A549 (cell line): ENCODE measurements at regions not wholly inside any gene's neighbourhood (a gene's known extent, or its start where the extent isn't known, plus 50 kb on each side); places are given as distances from the start of the nearest gene placed in this dataset.
A peak's percentile ranks its signal among the peaks of the same experiment; 100 is the strongest.

Experiments
- ATAC-seq, 2 experiments: fragments of 200-7000 bp in 1 of 2; fragments of >200 bp in 1 of 2; cut with Nextera tagmentation in 1 of 2; cut with Tn5 transposase in 1 of 2; 3 replicates each; pipeline versions ENCODE4 v1.8.0 to v1.9.1; 2018 to 2020; ENCODE audit warnings: mild to moderate bottlenecking in 1 of 2, moderate library complexity in 1 of 2
- CTCF ChIA-PET: fragments of 300-600 bp; sonication (Branson Sonifier 250); formaldehyde crosslinking; extraction: SDS; loops from one replicate; lab custom pipeline; 2021; ENCODE audit warnings: antibody characterized with exemption, inconsistent platforms; lab: Yijun Ruan, JAX
- POLR2A ChIA-PET: fragments of 350-600 bp; formaldehyde crosslinking; extraction: SDS; loops from one replicate; lab custom pipeline; 2021; ENCODE audit warnings: antibody characterized with exemption, inconsistent platforms; lab: Yijun Ruan, JAX
- DNase-seq, 2 experiments: peaks; one replicate each; pipeline versions ENCODE4 v3.0.0 to v3.0.0-alpha.2; 2011 to 2016; ENCODE audit warnings: low read depth in 1 of 2, low spot score in 1 of 2
- FAIRE-seq: peaks from 2 replicates; lab custom pipeline; 2011; peaks lifted over from hg19 to GRCh38; lab: Jason Lieb, UNC
- H3K27ac ChIP-seq, 2 experiments: fragments of >200 bp; sonication (Bioruptor Twin); formaldehyde crosslinking; 3 replicates each; pipeline ENCODE4 v1.5.1; 2016 to 2017
- H3K4me1 ChIP-seq: fragments of >200 bp; sonication (Bioruptor Twin); formaldehyde crosslinking; 3 replicates; pipeline ENCODE4 v1.6.1; 2016
- H3K4me2 ChIP-seq: fragments of >200 bp; sonication (Bioruptor Twin); formaldehyde crosslinking; 3 replicates; pipeline ENCODE4 v1.6.1; 2016
- H3K4me3 ChIP-seq: fragments of >200 bp; sonication (Bioruptor Twin); formaldehyde crosslinking; 3 replicates; pipeline ENCODE4 v1.5.1; 2016
- H3K9me3 ChIP-seq: fragments of >200 bp; sonication (Bioruptor Twin); formaldehyde crosslinking; 3 replicates; pipeline ENCODE4 v1.6.1; 2016
- BHLHE40 ChIP-seq: IDR thresholded peaks from 2 replicates; pipeline ENCODE4 v1.6.1; 2012; ENCODE audit warnings: low read depth, low read length, inconsistent platforms
- CBX2 ChIP-seq: fragments of 200-600 bp; sonication (generic); IDR thresholded peaks from 2 replicates; pipeline ENCODE4 v1.6.1; 2016; ENCODE audit warnings: low read depth, mild to moderate bottlenecking, borderline replicate concordance
- CEBPB ChIP-seq, 2 experiments: fragments of >200 bp in 1 of 2; sonication (Bioruptor Twin) in 1 of 2; formaldehyde crosslinking in 1 of 2; IDR thresholded peaks; 2 replicates each; pipeline ENCODE4 v1.6.1; 2012 to 2016
- EP300 ChIP-seq, 2 experiments: fragments of >200 bp; sonication (Bioruptor Twin); formaldehyde crosslinking; IDR thresholded peaks; 2 replicates in 1 of 2; 3 replicates in 1 of 2; pipeline ENCODE4 v1.6.1; 2016 to 2017
- ESRRA ChIP-seq: fragments of 150-350 bp; IDR thresholded peaks from 2 replicates; pipeline ENCODE4 v1.6.1; 2014; ENCODE audit warnings: mild to moderate bottlenecking, low read length, borderline replicate concordance
- FOSB ChIP-seq: fragments of 250-450 bp; sonication (Bioruptor Pico); IDR thresholded peaks from 2 replicates; pipeline ENCODE4 v1.5.0; 2020; ENCODE audit warnings: mild to moderate bottlenecking, moderate library complexity
- HEYL ChIP-seq: fragments of 250-450 bp; sonication (Bioruptor Pico); IDR thresholded peaks from 2 replicates; pipeline ENCODE4 v1.8.0; 2021; ENCODE audit warnings: mild to moderate bottlenecking, moderate library complexity
- HOXB13 ChIP-seq: fragments of 250-450 bp; sonication (Bioruptor Pico); IDR thresholded peaks from 2 replicates; pipeline ENCODE4 v1.5.0; 2020; ENCODE audit warnings: low read depth, mild to moderate bottlenecking, moderate library complexity
- MAFK ChIP-seq: fragments of 450-650 bp; IDR thresholded peaks from 2 replicates; pipeline ENCODE4 v1.6.1; 2014; ENCODE audit not compliant: partially characterized antibody
- MYC ChIP-seq: IDR thresholded peaks from 2 replicates; pipeline ENCODE4 v1.6.1; 2012; ENCODE audit warnings: mild to moderate bottlenecking, inconsistent platforms, low read length, improper control_type of control experiment, borderline replicate concordance
- NFE2L2 ChIP-seq: fragments of 150-350 bp; conservative IDR thresholded peaks from 2 replicates; pipeline ENCODE4 v1.6.1; 2014; ENCODE audit warnings: low read length
- NR3C1 ChIP-seq: fragments of >200 bp; sonication (Bioruptor Twin); formaldehyde crosslinking; IDR thresholded peaks from 3 replicates; pipeline ENCODE4 v1.6.1; 2017
- RARB ChIP-seq: fragments of 250-450 bp; sonication (Bioruptor Pico); IDR thresholded peaks from 2 replicates; pipeline ENCODE4 v1.8.0; 2021; ENCODE audit warnings: mild to moderate bottlenecking, moderate library complexity
- RNF2 ChIP-seq: fragments of 200-600 bp; sonication (generic); IDR thresholded peaks from 2 replicates; pipeline ENCODE4 v1.6.1; 2016; ENCODE audit warnings: low read depth, mild to moderate bottlenecking, antibody characterized with exemption, moderate library complexity, borderline replicate concordance
- TP53 ChIP-seq: fragments of 250-450 bp; sonication (Bioruptor Pico); IDR thresholded peaks from 2 replicates; pipeline ENCODE4 v1.5.0; 2021; ENCODE audit warnings: mild to moderate bottlenecking, moderate library complexity
- ZNF302 ChIP-seq: fragments of 250-450 bp; sonication (Bioruptor Pico); IDR thresholded peaks from 2 replicates; pipeline ENCODE4 v1.9.0; 2021; ENCODE audit warnings: inconsistent platforms, mild to moderate bottlenecking, moderate library complexity
- WGBS: methylation state at CpG from one replicate; pipeline ENCODE4 v1.1.6; 2017; ENCODE audit errors: missing lambda C conversion rate; 5-methylcytosine and 5-hydroxymethylcytosine counted together
- TF ChIP-seq, protein P1 (sequence below): fragments of >200 bp; sonication (Bioruptor Twin); formaldehyde crosslinking; IDR thresholded peaks from 2 replicates; pipeline ENCODE4 v1.6.1; 2016
- TF ChIP-seq, protein P2 (sequence below): fragments of 150-350 bp; IDR thresholded peaks from 2 replicates; pipeline ENCODE4 v1.6.1; 2014; ENCODE audit warnings: low read depth, mild to moderate bottlenecking, low read length
- TF ChIP-seq, protein P3 (sequence below): fragments of 250-450 bp; sonication (Bioruptor Pico); IDR thresholded peaks from 2 replicates; pipeline ENCODE4 v1.5.0; 2021; ENCODE audit warnings: mild to moderate bottlenecking, moderate library complexity, borderline replicate concordance
- TF ChIP-seq, protein P4 (sequence below): fragments of 450-650 bp; IDR thresholded peaks from 2 replicates; pipeline ENCODE4 v1.6.1; 2014; ENCODE audit warnings: antibody characterized with exemption
- TF ChIP-seq, protein P5 (sequence below): fragments of >200 bp; sonication (Bioruptor Twin); formaldehyde crosslinking; IDR thresholded peaks from 3 replicates; pipeline ENCODE4 v1.5.1; 2016

DNA sequence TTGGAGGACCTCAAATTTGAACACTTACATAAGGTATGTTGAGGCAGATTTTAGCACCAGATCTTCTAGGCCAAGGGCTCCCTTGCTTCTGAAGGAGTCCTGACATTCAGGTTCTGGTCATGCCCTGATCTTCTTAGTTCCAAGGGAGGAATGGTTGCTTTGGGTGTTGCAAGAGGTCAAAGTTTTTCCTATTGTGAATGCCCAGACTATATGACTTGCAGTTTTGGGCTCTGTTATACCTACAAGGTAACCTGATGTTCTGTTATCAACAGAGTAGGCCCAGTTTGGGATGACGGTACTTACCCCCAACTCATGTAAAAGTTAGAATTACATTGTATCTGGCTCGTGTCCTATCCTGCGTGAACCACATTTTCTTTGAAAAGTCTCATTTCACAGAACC lies 69.1 kb upstream of the COCH start:
- H3K4me1 ChIP-seq: no peaks in the 10 kb centered on the region
- no peak for FAIRE-seq
- H3K9me3 ChIP-seq: no peaks in the 10 kb centered on the region
- no peak overlapping the region for H3K4me2 ChIP-seq
- H3K4me3 ChIP-seq: no peak overlapping the region
- WGBS: 69% methylated on average over 3 of the region's 3 CpGs
- H3K27ac ChIP-seq: no peak overlapping the region
- no peak for ATAC-seq
- DNase-seq: no peak
- TF ChIP-seq, protein P1, sequence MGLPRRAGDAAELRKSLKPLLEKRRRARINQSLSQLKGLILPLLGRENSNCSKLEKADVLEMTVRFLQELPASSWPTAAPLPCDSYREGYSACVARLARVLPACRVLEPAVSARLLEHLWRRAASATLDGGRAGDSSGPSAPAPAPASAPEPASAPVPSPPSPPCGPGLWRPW: no peak
- TF ChIP-seq NFE2L2: 0 out of 2 replicates have a peak, but pooled peaks have one; percentile 16
- POLR2A ChIA-PET: no interaction called here
- CTCF ChIA-PET: no interaction called here

DNA sequence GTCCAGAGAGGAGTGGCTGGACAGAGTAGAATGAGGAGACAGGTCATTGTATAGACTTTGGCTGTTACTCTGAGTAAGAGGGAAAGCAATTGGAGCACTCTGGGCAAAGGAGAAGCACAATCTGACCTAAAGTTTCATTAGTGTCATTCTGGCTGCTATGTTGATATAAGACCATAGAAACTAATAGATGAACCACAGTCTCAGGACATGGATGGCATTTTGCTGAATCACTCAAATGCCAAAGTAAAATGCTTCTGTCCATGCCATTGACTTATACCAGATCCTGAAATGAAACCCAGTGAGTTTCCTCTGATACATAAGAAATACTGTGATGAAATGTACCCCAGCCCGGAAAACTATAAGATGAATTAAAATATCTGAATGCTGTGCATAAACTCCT lies 65.8 kb upstream of the COCH start:
- no peak overlapping the region for H3K4me2 ChIP-seq
- H3K27ac ChIP-seq: no peak overlapping the region
- FAIRE-seq: no peak
- no peak; a peak in 1 of 6 replicates for ATAC-seq
- POLR2A ChIA-PET: no interaction called here
- CTCF ChIA-PET: no interaction called here
- H3K4me1 ChIP-seq: no peaks in the 10 kb centered on the region
- WGBS: 68% methylated on average over 1 of the region's 1 CpG
- no peak for DNase-seq
- no peak overlapping the region for H3K4me3 ChIP-seq
- no peaks in the 10 kb centered on the region for H3K9me3 ChIP-seq
- TF ChIP-seq MAFK (peak; percentile 13), ZNF302 (CRISPR knock-in tag) (no peak), HOXB13 (CRISPR knock-in tag) (no peak), NR3C1 (no peak)
- TF ChIP-seq, protein P2, sequence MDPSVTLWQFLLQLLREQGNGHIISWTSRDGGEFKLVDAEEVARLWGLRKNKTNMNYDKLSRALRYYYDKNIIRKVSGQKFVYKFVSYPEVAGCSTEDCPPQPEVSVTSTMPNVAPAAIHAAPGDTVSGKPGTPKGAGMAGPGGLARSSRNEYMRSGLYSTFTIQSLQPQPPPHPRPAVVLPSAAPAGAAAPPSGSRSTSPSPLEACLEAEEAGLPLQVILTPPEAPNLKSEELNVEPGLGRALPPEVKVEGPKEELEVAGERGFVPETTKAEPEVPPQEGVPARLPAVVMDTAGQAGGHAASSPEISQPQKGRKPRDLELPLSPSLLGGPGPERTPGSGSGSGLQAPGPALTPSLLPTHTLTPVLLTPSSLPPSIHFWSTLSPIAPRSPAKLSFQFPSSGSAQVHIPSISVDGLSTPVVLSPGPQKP: no peak

DNA sequence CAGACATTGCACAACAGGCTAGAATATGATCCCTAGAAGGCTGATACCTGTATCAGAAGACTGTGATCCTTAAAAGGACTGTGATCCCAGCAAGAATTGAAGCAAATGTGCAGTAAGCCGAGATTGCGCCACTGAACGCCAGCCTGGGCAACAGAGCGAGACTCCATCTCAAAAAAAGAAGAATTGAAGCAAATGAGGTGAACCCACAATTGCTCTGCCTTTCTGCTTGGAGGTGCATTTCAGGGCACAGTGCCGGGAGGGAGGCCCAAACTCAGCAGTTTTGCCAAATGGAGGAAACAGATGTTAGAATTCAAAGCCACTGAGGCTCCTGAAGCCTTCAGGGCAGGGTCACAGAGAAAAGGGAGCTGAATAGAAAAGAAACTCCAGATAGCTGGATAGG lies 61.1 kb upstream of the COCH start:
- WGBS: 90% methylated on average over 5 of the region's 5 CpGs
- no peak for DNase-seq
- no peak overlapping the region for H3K4me3 ChIP-seq
- CTCF ChIA-PET: no interaction called here
- no peaks in the 10 kb centered on the region for H3K4me1 ChIP-seq
- no peak overlapping the region for H3K27ac ChIP-seq
- POLR2A ChIA-PET: no interaction called here
- FAIRE-seq: no peak
- H3K4me2 ChIP-seq: no peak overlapping the region
- no peak for ATAC-seq
- no peaks in the 10 kb centered on the region for H3K9me3 ChIP-seq
- TF ChIP-seq TP53: no peak
- TF ChIP-seq, protein P3, sequence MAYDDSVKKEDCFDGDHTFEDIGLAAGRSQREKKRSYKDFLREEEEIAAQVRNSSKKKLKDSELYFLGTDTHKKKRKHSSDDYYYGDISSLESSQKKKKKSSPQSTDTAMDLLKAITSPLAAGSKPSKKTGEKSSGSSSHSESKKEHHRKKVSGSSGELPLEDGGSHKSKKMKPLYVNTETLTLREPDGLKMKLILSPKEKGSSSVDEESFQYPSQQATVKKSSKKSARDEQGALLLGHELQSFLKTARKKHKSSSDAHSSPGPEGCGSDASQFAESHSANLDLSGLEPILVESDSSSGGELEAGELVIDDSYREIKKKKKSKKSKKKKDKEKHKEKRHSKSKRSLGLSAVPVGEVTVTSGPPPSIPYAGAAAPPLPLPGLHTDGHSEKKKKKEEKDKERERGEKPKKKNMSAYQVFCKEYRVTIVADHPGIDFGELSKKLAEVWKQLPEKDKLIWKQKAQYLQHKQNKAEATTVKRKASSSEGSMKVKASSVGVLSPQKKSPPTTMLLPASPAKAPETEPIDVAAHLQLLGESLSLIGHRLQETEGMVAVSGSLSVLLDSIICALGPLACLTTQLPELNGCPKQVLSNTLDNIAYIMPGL: no peak
- TF ChIP-seq, protein P4, sequence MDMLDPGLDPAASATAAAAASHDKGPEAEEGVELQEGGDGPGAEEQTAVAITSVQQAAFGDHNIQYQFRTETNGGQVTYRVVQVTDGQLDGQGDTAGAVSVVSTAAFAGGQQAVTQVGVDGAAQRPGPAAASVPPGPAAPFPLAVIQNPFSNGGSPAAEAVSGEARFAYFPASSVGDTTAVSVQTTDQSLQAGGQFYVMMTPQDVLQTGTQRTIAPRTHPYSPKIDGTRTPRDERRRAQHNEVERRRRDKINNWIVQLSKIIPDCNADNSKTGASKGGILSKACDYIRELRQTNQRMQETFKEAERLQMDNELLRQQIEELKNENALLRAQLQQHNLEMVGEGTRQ: no peak
- TF ChIP-seq ESRRA: no peak
- TF ChIP-seq ZNF302 (CRISPR knock-in tag): no peak
- TF ChIP-seq RARB (CRISPR knock-in tag): no peak
- no peak for TF ChIP-seq FOSB (CRISPR knock-in tag)

DNA sequence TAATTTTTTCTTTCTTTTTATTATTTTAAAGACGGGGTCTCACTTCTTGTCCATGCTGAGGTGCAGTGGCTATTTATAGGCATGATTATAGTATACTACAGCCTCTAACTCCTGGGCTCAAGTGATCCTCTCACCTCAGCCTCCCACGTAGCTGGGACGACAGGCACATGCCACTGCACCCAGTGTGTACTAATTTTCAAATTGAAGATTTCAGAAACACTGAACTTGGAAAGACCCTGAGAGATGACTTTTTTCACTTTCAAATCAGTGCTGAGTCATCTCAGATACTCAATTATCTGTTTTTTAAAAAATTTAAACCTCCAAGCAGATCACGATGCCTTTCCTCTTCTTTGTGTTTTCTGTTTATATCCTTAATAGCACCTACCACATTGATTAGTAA lies 53.7 kb upstream of the COCH start:
- CTCF ChIA-PET: no interaction called here
- H3K27ac ChIP-seq: no peak overlapping the region
- POLR2A ChIA-PET: no interaction called here
- ATAC-seq (no peak), FAIRE-seq (no peak), DNase-seq (no peak)
- TF ChIP-seq, protein P5, sequence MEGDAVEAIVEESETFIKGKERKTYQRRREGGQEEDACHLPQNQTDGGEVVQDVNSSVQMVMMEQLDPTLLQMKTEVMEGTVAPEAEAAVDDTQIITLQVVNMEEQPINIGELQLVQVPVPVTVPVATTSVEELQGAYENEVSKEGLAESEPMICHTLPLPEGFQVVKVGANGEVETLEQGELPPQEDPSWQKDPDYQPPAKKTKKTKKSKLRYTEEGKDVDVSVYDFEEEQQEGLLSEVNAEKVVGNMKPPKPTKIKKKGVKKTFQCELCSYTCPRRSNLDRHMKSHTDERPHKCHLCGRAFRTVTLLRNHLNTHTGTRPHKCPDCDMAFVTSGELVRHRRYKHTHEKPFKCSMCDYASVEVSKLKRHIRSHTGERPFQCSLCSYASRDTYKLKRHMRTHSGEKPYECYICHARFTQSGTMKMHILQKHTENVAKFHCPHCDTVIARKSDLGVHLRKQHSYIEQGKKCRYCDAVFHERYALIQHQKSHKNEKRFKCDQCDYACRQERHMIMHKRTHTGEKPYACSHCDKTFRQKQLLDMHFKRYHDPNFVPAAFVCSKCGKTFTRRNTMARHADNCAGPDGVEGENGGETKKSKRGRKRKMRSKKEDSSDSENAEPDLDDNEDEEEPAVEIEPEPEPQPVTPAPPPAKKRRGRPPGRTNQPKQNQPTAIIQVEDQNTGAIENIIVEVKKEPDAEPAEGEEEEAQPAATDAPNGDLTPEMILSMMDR: no peak
- TF ChIP-seq BHLHE40 (no peak), CBX2 (no peak), RNF2 (no peak), HEYL (CRISPR knock-in tag) (no peak), FOSB (CRISPR knock-in tag) (no peak), ESRRA (no peak), CEBPB (IDR thresholded peaks at IDR 0.05) (no peak), EP300 (IDR thresholded peaks at IDR 0.05) (no peak), MYC (no peak)
- TF ChIP-seq, protein P1: no peak
- no peak overlapping the region for H3K4me2 ChIP-seq
- no peaks in the 10 kb centered on the region for H3K4me1 ChIP-seq
- H3K4me3 ChIP-seq: no peak overlapping the region
- peaks cover 7% of the 10 kb centered on the region; the same call in 2 of the 3 replicates for H3K9me3 ChIP-seq
- 85% methylated on average over 4 of the region's 4 CpGs for WGBS
